Prostate gland (tissue), 2 donors: ENCODE measurements at regions not wholly inside any gene's neighbourhood (a gene's known extent, or its start where the extent isn't known, plus 50 kb on each side); places are given as distances from the start of the nearest gene placed in this dataset.

Experiments used
- CTCF ChIP-seq, 4 experiments: fragments of 200-600 bp in 2 of 4; fragments of 450-650 bp in 2 of 4; sonication (generic) in 2 of 4; IDR thresholded peaks; 1 replicate in 3 of 4; 2 replicates in 1 of 4; pipeline ENCODE4 v1.5.1; 2016 to 2019; ENCODE audit warnings: antibody characterized with exemption in 4 of 4, mild to moderate bottlenecking in 2 of 4, moderate library complexity in 2 of 4
- POLR2A ChIP-seq: fragments of 450-650 bp; IDR thresholded peaks from one replicate; pipeline ENCODE4 v1.6.1; 2016; ENCODE audit warnings: antibody characterized with exemption, mild to moderate bottlenecking
- POLR2AphosphoS5 ChIP-seq: sonication (generic); formaldehyde crosslinking; IDR thresholded peaks from one replicate; pipeline ENCODE4 v1.6.1; 2017; ENCODE audit warnings: antibody characterized with exemption

GRCh38 chr20:17816804-17817587 lies 117.2 kb downstream of the BANF2 start:
- TF ChIP-seq CTCF (IDR thresholded peaks at IDR 0.05), result no peak
- no peak for TF ChIP-seq POLR2AphosphoS5
- no peak for TF ChIP-seq POLR2A
